C4-2B (cell line): ENCODE measurements at regions not wholly inside any gene's neighbourhood (a gene's known extent, or its start where the extent isn't known, plus 50 kb on each side); places are given as distances from the start of the nearest gene placed in this dataset.

Experiments
- ZFX ChIP-seq: fragments of 450-650 bp; IDR thresholded peaks from 2 replicates; pipeline ENCODE4 v1.6.1; 2017
- TF ChIP-seq, protein P1 (sequence below): fragments of 450-650 bp; conservative IDR thresholded peaks from 2 replicates; pipeline ENCODE4 v1.5.1; 2017; ENCODE audit warnings: mild to moderate bottlenecking

DNA sequence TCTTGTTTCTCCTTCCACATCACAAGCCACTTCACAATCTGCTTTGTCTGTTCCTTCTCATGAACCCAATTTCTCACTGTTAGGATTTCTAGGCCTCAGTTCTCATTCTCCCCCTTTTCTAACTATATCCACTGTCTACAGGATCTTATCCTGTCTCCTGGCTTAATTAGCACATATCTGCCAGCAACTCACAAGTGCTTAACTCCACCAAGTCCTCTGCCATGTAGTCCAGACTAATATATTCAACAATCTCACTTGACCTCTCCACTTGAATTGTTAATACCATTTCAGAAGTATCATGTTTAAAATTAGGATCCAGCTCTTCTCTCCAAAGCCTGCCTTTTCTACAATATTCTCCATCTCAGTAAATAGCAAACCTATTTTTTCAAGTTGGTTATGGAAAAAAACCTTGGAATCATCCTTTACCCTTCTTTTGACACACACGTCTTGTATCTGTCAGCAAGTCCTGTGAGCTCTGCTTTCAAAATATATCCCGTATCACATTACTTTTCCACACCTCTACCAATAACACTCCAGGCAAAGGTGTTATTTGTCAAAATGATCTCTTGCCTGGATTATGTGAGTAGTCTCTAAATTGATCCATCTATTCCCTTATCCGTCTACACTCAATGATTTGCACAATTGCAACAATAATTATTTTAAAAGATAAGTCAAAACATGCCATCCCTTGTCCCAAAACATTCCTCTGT is 127.2 kb upstream of the SLIT2 start:
- TF ChIP-seq, protein P1, sequence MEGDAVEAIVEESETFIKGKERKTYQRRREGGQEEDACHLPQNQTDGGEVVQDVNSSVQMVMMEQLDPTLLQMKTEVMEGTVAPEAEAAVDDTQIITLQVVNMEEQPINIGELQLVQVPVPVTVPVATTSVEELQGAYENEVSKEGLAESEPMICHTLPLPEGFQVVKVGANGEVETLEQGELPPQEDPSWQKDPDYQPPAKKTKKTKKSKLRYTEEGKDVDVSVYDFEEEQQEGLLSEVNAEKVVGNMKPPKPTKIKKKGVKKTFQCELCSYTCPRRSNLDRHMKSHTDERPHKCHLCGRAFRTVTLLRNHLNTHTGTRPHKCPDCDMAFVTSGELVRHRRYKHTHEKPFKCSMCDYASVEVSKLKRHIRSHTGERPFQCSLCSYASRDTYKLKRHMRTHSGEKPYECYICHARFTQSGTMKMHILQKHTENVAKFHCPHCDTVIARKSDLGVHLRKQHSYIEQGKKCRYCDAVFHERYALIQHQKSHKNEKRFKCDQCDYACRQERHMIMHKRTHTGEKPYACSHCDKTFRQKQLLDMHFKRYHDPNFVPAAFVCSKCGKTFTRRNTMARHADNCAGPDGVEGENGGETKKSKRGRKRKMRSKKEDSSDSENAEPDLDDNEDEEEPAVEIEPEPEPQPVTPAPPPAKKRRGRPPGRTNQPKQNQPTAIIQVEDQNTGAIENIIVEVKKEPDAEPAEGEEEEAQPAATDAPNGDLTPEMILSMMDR: no peak
- TF ChIP-seq ZFX: no peak
